Fibroblast of villous mesenchyme (primary cell): ENCODE measurements at regions not wholly inside any gene's neighbourhood (a gene's known extent, or its start where the extent isn't known, plus 50 kb on each side); places are given as distances from the start of the nearest gene placed in this dataset.

ENCODE experiments used
- DNase-seq: peaks from one replicate; pipeline ENCODE4 v3.0.0-alpha.2; 2010; ENCODE audit warnings: low read depth
- H3K4me3 ChIP-seq: 2 replicates; pipeline ENCODE4 v1.5.1; 2011; ENCODE audit warnings: low read depth, mild to moderate bottlenecking, low read length
- CTCF ChIP-seq: IDR thresholded peaks from 2 replicates; pipeline ENCODE4 v1.5.1; 2012; ENCODE audit warnings: low read depth, mild to moderate bottlenecking, low read length; ENCODE audit not compliant: insufficient read depth

DNA sequence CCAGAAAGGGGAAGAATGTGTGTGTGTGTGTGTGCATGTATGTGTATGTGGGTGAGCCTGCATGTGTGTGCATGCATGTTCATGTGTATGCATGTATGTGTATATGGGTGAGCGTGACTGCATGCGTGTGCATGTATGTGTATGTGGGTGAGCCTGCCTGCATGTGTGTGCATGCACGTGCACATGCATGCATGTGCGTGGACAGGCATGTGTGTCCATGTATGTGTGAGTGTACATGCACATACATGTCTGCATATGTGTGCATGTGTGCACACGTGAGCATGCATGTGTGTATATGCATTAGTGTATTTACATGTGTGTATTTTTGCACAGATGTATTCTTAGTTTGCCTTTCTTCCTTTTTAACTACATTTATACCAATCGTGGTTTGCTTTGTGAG lies 601.5 kb downstream of the QKI start:
- H3K4me3 ChIP-seq, result no peak overlapping the region
- no peak for TF ChIP-seq CTCF
- DNase-seq, result no peak

- H3K4me3 ChIP-seq, result no peak overlapping the region
- DNase-seq, result no peak
- TF ChIP-seq CTCF, result no peak
Observed at GRCh38 chr6:164015088-164015484, 600.6 kb downstream of the QKI start.

DNA sequence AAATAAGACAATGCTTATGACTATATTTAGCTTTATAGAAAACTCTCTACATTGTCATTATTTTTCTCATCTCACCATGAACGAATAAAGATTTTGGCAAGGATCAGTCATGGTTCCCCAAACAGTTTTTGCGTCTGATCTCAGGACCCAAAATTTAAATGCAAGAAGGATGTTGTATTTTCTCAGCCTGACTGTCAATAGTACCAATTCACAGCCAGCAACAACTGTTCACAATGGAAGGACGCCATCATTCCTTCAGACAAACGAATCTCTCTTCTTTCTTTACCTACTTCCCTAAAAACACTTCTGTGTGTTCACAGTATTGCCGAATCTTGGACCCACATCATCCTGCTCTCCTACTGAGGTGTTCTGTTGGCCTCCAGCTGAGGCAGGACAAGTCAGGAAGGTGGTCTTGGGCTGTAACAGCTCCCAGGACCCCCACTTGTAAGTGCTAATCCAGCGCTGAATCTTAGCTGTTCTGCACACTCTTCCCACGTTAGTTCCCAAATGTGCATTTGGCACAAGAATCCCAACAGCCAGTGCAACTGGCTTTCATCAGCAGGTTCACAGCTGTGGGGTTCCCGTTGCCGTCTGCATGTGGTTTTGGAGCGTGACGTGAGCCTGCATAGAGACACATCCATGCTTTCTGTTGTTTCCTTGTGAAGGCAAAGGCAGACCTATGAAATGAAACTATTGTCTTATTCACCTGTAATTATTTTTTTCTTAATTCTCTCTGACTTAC lies 600.0 kb downstream of the QKI start:
- no peak for DNase-seq
- TF ChIP-seq CTCF, result no peak
- H3K4me3 ChIP-seq, result no peak overlapping the region

DNA sequence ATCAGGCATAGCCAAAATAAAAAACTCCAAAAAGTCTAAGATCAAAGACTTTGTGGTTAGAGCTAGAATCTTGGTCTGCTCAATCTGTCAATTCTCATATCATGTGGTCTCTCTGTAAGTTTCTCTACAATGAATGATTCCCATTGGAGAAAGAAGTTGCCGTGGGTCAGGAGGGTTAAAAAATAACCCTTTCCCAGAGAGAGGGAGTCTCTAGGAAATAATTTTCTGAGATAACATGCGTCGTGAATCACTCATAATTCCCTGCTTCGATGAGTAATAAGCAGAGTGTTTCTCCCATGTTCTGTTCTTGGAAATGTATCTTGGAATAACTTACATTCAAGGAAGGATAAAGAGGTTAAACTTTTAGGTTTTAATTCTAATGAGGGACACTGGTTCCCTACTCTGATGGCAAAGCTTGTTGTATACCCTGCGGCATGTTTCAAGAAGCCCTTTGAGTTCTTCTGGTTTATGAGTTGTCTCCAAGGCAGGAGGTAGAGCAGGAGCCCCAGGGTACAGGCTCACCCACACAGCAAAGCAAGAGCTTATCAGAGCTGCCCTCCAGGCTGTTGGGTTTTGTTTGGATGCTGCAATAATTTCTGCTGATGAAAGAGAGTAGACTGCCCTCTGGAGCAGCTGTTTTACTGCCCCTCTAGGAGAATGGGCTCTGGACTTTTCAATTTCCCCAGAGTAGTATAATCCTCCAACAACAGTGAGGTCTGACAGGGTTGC lies 599.1 kb downstream of the QKI start:
- no peak for TF ChIP-seq CTCF
- no peak overlapping the region for H3K4me3 ChIP-seq
- no peak for DNase-seq

DNA sequence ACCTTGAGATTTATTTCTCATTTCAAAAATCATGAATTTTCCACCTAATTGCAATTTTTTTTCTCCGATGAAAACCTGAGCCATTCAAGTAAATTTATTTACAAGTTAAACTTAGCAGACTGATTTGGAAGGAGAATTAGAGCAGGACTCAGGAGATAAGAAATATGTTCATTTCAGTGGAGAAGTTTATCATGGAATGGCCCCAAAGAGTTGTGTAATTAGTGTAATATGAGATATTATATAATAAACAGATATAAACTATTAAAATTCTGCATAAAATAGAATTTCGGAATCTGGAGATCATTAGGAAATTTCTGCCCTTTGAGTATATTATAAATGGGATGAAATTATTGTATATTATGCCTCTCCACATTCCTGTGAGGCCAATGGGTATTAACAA lies 596.8 kb downstream of the QKI start:
- no peak for TF ChIP-seq CTCF
- no peak overlapping the region for H3K4me3 ChIP-seq
- DNase-seq, result no peak

- no peak for TF ChIP-seq CTCF
- no peak for DNase-seq
Observed at GRCh38 chr6:164010441-164011103, 596.1 kb downstream of the QKI start.

More at GRCh38 chr6:164010441-164011103, 596.1 kb downstream of the QKI start:
- no peak overlapping the region for H3K4me3 ChIP-seq
